GM23248 (cell line): ENCODE measurements at regions not wholly inside any gene's neighbourhood (a gene's known extent, or its start where the extent isn't known, plus 50 kb on each side); places are given as distances from the start of the nearest gene placed in this dataset.

Source experiments
- DNase-seq: peaks from one replicate; pipeline ENCODE4 v3.0.0-alpha.2; 2015
- H2AFZ ChIP-seq: fragments of 200-600 bp; sonication (generic); 2 replicates; pipeline ENCODE4 v1.6.1; 2016; ENCODE audit warnings: antibody characterized with exemption
- H3F3A ChIP-seq: fragments of 200-600 bp; sonication (generic); 2 replicates; pipeline ENCODE4 v1.6.1; 2016; ENCODE audit warnings: mild to moderate bottlenecking, antibody characterized with exemption, mixed run types; ENCODE audit not compliant: insufficient read depth
- H3K27ac ChIP-seq: fragments of 200-600 bp; sonication (generic); 2 replicates; pipeline ENCODE4 v1.5.1; 2016; ENCODE audit warnings: mild to moderate bottlenecking
- H3K27me3 ChIP-seq: fragments of 200-600 bp; sonication (generic); replicated peaks from 2 replicates; pipeline ENCODE4 v1.6.1; 2016; ENCODE audit warnings: mild to moderate bottlenecking; ENCODE audit not compliant: insufficient read depth
- H3K36me3 ChIP-seq: fragments of 200-600 bp; sonication (generic); 2 replicates; pipeline ENCODE4 v1.6.1; 2016; ENCODE audit warnings: low read depth, mild to moderate bottlenecking
- H3K4me1 ChIP-seq: fragments of 200-600 bp; sonication (generic); 2 replicates; pipeline ENCODE4 v1.6.1; 2016; ENCODE audit warnings: mild to moderate bottlenecking; ENCODE audit not compliant: insufficient read depth
- H3K4me2 ChIP-seq: fragments of 200-600 bp; sonication (generic); one replicate; pipeline ENCODE4 v1.6.1; 2016; ENCODE audit warnings: mild to moderate bottlenecking; ENCODE audit not compliant: unreplicated experiment
- H3K4me3 ChIP-seq: fragments of 200-600 bp; sonication (generic); 2 replicates; pipeline ENCODE4 v1.5.1; 2016; ENCODE audit warnings: mild to moderate bottlenecking
- H3K79me2 ChIP-seq: fragments of 200-600 bp; sonication (generic); 2 replicates; pipeline ENCODE4 v1.6.1; 2016; ENCODE audit warnings: mild to moderate bottlenecking; ENCODE audit not compliant: insufficient read depth
- H3K9ac ChIP-seq: fragments of 200-600 bp; sonication (generic); 2 replicates; pipeline ENCODE4 v1.6.1; 2016; ENCODE audit warnings: mild to moderate bottlenecking
- H3K9me2 ChIP-seq: fragments of 200-600 bp; sonication (generic); 2 replicates; pipeline ENCODE4 v1.6.1; 2016; ENCODE audit warnings: mixed run types, mild to moderate bottlenecking, moderate library complexity; ENCODE audit not compliant: insufficient read depth
- H3K9me3 ChIP-seq: fragments of 200-600 bp; sonication (generic); one replicate; pipeline ENCODE4 v1.6.1; 2017; ENCODE audit warnings: low read depth
- H4K20me1 ChIP-seq: fragments of 200-600 bp; sonication (generic); 2 replicates; pipeline ENCODE4 v1.6.0; 2016; ENCODE audit not compliant: insufficient read depth
- EZH2 ChIP-seq: fragments of 200-600 bp; sonication (generic); IDR thresholded peaks from 2 replicates; pipeline ENCODE4 v1.6.1; 2018; ENCODE audit warnings: antibody characterized with exemption, mild to moderate bottlenecking; ENCODE audit not compliant: insufficient read depth, poor library complexity, severe bottlenecking
- EZH2phosphoT487 ChIP-seq: fragments of 200-600 bp; sonication (generic); IDR thresholded peaks from 2 replicates; pipeline ENCODE4 v1.6.1; 2018; ENCODE audit warnings: antibody characterized with exemption, moderate library complexity, mild to moderate bottlenecking, low read depth; ENCODE audit not compliant: insufficient read depth
- WGBS, 2 experiments: methylation state at CpG; one replicate each; pipeline ENCODE4 v1.1.6; 2015 to 2017; ENCODE audit warnings: low lambda C conversion rate in 2 of 2, low coverage in 1 of 2; ENCODE audit errors: missing lambda C conversion rate in 2 of 2; 5-methylcytosine and 5-hydroxymethylcytosine counted together
- in situ Hi-C: fragments of 300-500 bp; cut with MboI; formaldehyde crosslinking; loops from 2 replicates; pipeline ENCODE4 v1.15.0; 2020

- H3K27ac ChIP-seq, result no peak overlapping the region
- H3K9ac ChIP-seq, result no peak overlapping the region
- H3K4me2 ChIP-seq, result no peak overlapping the region
- no peak overlapping the region for H2AFZ ChIP-seq
- H3K27me3 ChIP-seq, result no peaks in the 10 kb centered on the region
- TF ChIP-seq EZH2phosphoT487, result no peak
- no peak for TF ChIP-seq EZH2
- H3K9me3 ChIP-seq, result no peaks in the 10 kb centered on the region
- peaks cover 6% of the 10 kb centered on the region; the same call in 1 of the 2 replicates for H3K4me1 ChIP-seq
- 87 to 88% methylated on average over 4 of the region's 4 CpGs for WGBS, 2 experiments
- H4K20me1 ChIP-seq, result no peaks in the 10 kb centered on the region
- in situ Hi-C loops, result no loop called here
- peaks cover 11% of the 10 kb centered on the region; the same call in 1 of the 2 replicates for H3K79me2 ChIP-seq
- no peaks in the 10 kb centered on the region for H3K36me3 ChIP-seq
- H3F3A ChIP-seq, result no peaks in the 10 kb centered on the region
- no peaks in the 10 kb centered on the region for H3K9me2 ChIP-seq
- no peak for DNase-seq
- H3K4me3 ChIP-seq, result no peak overlapping the region
Measured at GRCh38 chr2:120855855-120856405, 120.3 kb downstream of the GLI2 start.

DNA sequence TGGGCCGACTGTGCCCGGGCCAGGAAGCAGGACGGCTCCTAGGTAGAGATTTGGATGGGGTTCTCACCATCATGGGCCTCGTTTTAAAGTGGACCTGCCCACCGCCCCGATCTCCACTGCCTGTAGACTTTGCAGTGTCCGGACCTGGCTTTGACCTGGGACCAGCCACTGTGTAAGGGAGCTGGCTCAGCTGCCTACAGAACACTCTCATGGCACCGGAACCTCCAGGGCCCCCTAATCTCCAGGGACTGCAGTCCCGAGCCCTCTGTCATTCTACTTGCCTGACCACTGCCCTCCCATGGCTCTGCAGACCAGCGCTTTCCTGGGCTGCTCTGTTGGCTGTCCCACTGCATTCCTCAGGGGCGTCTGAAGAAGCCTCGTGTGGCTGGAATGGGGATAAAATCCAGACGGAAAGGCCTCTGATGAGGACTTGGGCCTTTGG lies 120.8 kb downstream of the GLI2 start:
- Histone ChIP-seq H4K20me1 (no peaks in the 10 kb centered on the region), H3K9ac (no peak overlapping the region), H3K4me1 (peaks cover 6% of the 10 kb centered on the region; the same call in 1 of the 2 replicates), H3K4me2 (no peak overlapping the region), H3K36me3 (no peaks in the 10 kb centered on the region), H3F3A (no peaks in the 10 kb centered on the region), H3K79me2 (peaks cover 14% of the 10 kb centered on the region; the same call in 1 of the 2 replicates), H3K27ac (no peak overlapping the region), H3K9me3 (no peaks in the 10 kb centered on the region), H3K27me3 (no peaks in the 10 kb centered on the region), H2AFZ (no peak overlapping the region), H3K9me2 (no peaks in the 10 kb centered on the region), H3K4me3 (no peak overlapping the region)
- peak; percentile 62 for DNase-seq
- no peak for TF ChIP-seq EZH2phosphoT487
- no peak for TF ChIP-seq EZH2
- WGBS, 2 experiments, result 74% methylated on average over 13 of the region's 13 CpGs
- in situ Hi-C loops, result no loop called here

DNA sequence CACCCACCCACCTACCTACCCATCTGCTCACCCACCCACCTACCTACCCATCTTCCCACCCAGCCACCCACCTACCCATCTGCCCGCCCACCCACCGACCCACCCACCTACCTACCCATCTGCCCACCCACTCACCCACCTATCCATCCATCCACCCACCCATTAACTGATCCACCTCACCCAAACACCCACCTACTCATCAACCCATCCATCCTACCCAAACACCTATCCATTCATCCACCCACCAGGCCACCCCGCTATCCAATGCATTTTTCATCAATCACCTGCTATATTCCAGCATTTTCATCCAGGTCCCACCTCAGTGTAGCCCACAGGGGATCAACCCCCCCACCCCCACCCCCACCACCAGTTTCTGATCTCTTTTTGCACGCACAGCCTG lies 121.8 kb downstream of the GLI2 start:
- peaks cover 23% of the 10 kb centered on the region; the same call in 1 of the 2 replicates for H3K79me2 ChIP-seq
- no peaks in the 10 kb centered on the region for H3K9me3 ChIP-seq
- H3K27ac ChIP-seq, result no peak overlapping the region
- WGBS, 2 experiments, result 94 to 100% methylated on average over 2 to 4 of the region's 4 CpGs
- DNase-seq, result no peak
- no peaks in the 10 kb centered on the region for H3F3A ChIP-seq
- in situ Hi-C loops, result no loop called here
- no peak overlapping the region for H3K4me2 ChIP-seq
- no peaks in the 10 kb centered on the region for H3K27me3 ChIP-seq
- peaks cover 9% of the 10 kb centered on the region; the same call in 1 of the 2 replicates for H3K4me1 ChIP-seq
- no peaks in the 10 kb centered on the region for H4K20me1 ChIP-seq
- H3K36me3 ChIP-seq, result no peaks in the 10 kb centered on the region
- no peak overlapping the region for H2AFZ ChIP-seq
- no peak overlapping the region for H3K9ac ChIP-seq
- no peak for TF ChIP-seq EZH2phosphoT487
- no peak for TF ChIP-seq EZH2
- H3K4me3 ChIP-seq, result no peak overlapping the region
- no peaks in the 10 kb centered on the region for H3K9me2 ChIP-seq

DNA sequence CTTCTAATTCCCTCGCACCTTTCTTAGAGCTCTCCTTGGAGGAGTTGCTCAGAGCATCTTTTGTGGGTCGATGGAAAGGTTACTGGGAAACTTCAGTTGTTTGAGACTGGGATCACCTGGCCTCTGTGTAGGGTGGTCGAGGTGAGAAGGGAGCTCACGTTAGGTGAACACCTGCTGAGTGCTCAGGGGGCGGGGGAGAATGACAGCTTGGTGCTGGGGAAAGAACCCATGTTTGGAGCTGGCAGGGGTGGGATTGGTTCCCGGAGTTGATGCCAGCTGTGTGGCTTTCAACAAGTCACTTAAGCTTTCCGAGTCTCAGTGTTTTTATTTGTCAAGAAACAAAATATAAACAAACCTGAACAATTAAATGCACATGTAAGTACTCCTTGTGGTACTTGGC lies 122.3 kb downstream of the GLI2 start:
- no peak overlapping the region for H3K4me2 ChIP-seq
- H3K9me3 ChIP-seq, result no peaks in the 10 kb centered on the region
- no peak for TF ChIP-seq EZH2phosphoT487
- no peak for TF ChIP-seq EZH2
- H3K4me1 ChIP-seq, result peaks cover 9% of the 10 kb centered on the region; the same call in 1 of the 2 replicates
- no peak overlapping the region for H3K27ac ChIP-seq
- no peak overlapping the region for H3K9ac ChIP-seq
- H3K27me3 ChIP-seq, result no peaks in the 10 kb centered on the region
- no peak for DNase-seq
- 75 to 79% methylated on average over 7 of the region's 7 CpGs for WGBS, 2 experiments
- no peaks in the 10 kb centered on the region for H3K36me3 ChIP-seq
- H4K20me1 ChIP-seq, result no peaks in the 10 kb centered on the region
- H3K9me2 ChIP-seq, result no peaks in the 10 kb centered on the region
- H3K4me3 ChIP-seq, result no peak overlapping the region
- no peaks in the 10 kb centered on the region for H3F3A ChIP-seq
- in situ Hi-C loops, result no loop called here
- H2AFZ ChIP-seq, result no peak overlapping the region
- peaks cover 28% of the 10 kb centered on the region for H3K79me2 ChIP-seq
